ENCODE measurements at regions not wholly inside any gene's neighbourhood (a gene's known extent, or its start where the extent isn't known, plus 50 kb on each side); places are given as distances from the start of the nearest gene placed in this dataset.

- no TSS peak for BruUV-seq (replicated peaks)
These were observed 145.5 kb upstream of the BLID start for GRCh38 chr11:122261546-122261945.

GRCh38 chr11:122259195-122259821, 143.3 kb upstream of the BLID start:
- H3K36me3 ChIP-seq (ENCODE audit: control insufficient read depth, insufficient read depth, low read length), result no peaks in the 10 kb centered on the region
- Mint-ChIP-seq H3K27ac (ENCODE audit: unreplicated experiment) (no peak overlapping the region), H3K4me3 (ENCODE audit: unreplicated experiment) (no peak overlapping the region), H3K4me1 (ENCODE audit: low read depth, unreplicated experiment) (no peaks in the 10 kb centered on the region), H3K9me3 (ENCODE audit: unreplicated experiment) (no peaks in the 10 kb centered on the region), H3K27me3 (ENCODE audit: insufficient read depth, unreplicated experiment) (peaks cover 12% of the 10 kb centered on the region), H3K36me3 (ENCODE audit: insufficient read depth, unreplicated experiment) (no peaks in the 10 kb centered on the region)
- TF ChIP-seq CTCF (IDR thresholded peaks at IDR 0.05; ENCODE audit: insufficient read depth in 1 of 2, low read depth in 1 of 2, low read length in 1 of 2, severe bottlenecking in 1 of 2, unreplicated experiment in 1 of 2), result no peak
- no peaks in the 10 kb centered on the region for H3K4me1 ChIP-seq
- ChIA-PET CTCF (no interaction called here), POLR2A (no interaction called here)
- no TSS peak for BruUV-seq (replicated peaks)
- no peak for DNase-seq
- no peak overlapping the region for H3K4me3 ChIP-seq (ENCODE audit: low read depth, low read length)
- H3K9me3 ChIP-seq, result no peaks in the 10 kb centered on the region
- intact Hi-C loops (cut with micrococcal nuclease; ENCODE audit: unreplicated experiment), result no loop called here
- no peaks in the 10 kb centered on the region for H3K27me3 ChIP-seq (replicated peaks; ENCODE audit: control insufficient read depth, insufficient read depth, low read length)

More at GRCh38 chr11:122261546-122261945, 145.5 kb upstream of the BLID start:
- intact Hi-C loops (cut with micrococcal nuclease; ENCODE audit: unreplicated experiment), result no loop called here
- Mint-ChIP-seq H3K9me3 (ENCODE audit: unreplicated experiment) (no peaks in the 10 kb centered on the region), H3K4me1 (ENCODE audit: low read depth, unreplicated experiment) (no peaks in the 10 kb centered on the region), H3K27ac (ENCODE audit: unreplicated experiment) (no peak overlapping the region), H3K4me3 (ENCODE audit: unreplicated experiment) (no peak overlapping the region), H3K36me3 (ENCODE audit: insufficient read depth, unreplicated experiment) (no peaks in the 10 kb centered on the region), H3K27me3 (ENCODE audit: insufficient read depth, unreplicated experiment) (peaks cover 12% of the 10 kb centered on the region)
- no peak for TF ChIP-seq CTCF (IDR thresholded peaks at IDR 0.05; ENCODE audit: insufficient read depth in 1 of 2, low read depth in 1 of 2, low read length in 1 of 2, severe bottlenecking in 1 of 2, unreplicated experiment in 1 of 2)
- H3K36me3 ChIP-seq (ENCODE audit: control insufficient read depth, insufficient read depth, low read length), result no peaks in the 10 kb centered on the region
- ChIA-PET POLR2A (no interaction called here), CTCF (no interaction called here)
- H3K4me1 ChIP-seq, result no peaks in the 10 kb centered on the region
- H3K9me3 ChIP-seq, result no peaks in the 10 kb centered on the region
- no peak for DNase-seq
- H3K4me3 ChIP-seq (ENCODE audit: low read depth, low read length), result no peak overlapping the region
- H3K27me3 ChIP-seq (replicated peaks; ENCODE audit: control insufficient read depth, insufficient read depth, low read length), result no peaks in the 10 kb centered on the region

GRCh38 chr11:122258446-122259194, 142.6 kb upstream of the BLID start:
- ChIA-PET CTCF (no interaction called here), POLR2A (interaction anchor here (0.5 kb wide), 1 partner anchor 104 kb away, joined by 5 read pairs; no protein-coding TSS in a partner anchor)
- Histone ChIP-seq H3K9me3 (no peaks in the 10 kb centered on the region), H3K36me3 (ENCODE audit: control insufficient read depth, insufficient read depth, low read length) (no peaks in the 10 kb centered on the region), H3K27me3 (replicated peaks; ENCODE audit: control insufficient read depth, insufficient read depth, low read length) (no peaks in the 10 kb centered on the region), H3K4me3 (ENCODE audit: low read depth, low read length) (no peak overlapping the region), H3K4me1 (no peaks in the 10 kb centered on the region)
- TF ChIP-seq CTCF (IDR thresholded peaks at IDR 0.05; ENCODE audit: insufficient read depth in 1 of 2, low read depth in 1 of 2, low read length in 1 of 2, severe bottlenecking in 1 of 2, unreplicated experiment in 1 of 2), result no peak
- no TSS peak for BruUV-seq (replicated peaks)
- no peaks in the 10 kb centered on the region for H3K36me3 Mint-ChIP-seq (ENCODE audit: insufficient read depth, unreplicated experiment)
- H3K27me3 Mint-ChIP-seq (ENCODE audit: insufficient read depth, unreplicated experiment), result peaks cover 10% of the 10 kb centered on the region
- no peaks in the 10 kb centered on the region for H3K4me1 Mint-ChIP-seq (ENCODE audit: low read depth, unreplicated experiment)
- no peak overlapping the region for H3K27ac Mint-ChIP-seq (ENCODE audit: unreplicated experiment)
- intact Hi-C loops (cut with micrococcal nuclease; ENCODE audit: unreplicated experiment), result no loop called here
- DNase-seq, result no peak
- H3K9me3 Mint-ChIP-seq (ENCODE audit: unreplicated experiment), result no peaks in the 10 kb centered on the region
- H3K4me3 Mint-ChIP-seq (ENCODE audit: unreplicated experiment), result no peak overlapping the region

Measured in Caco-2 (cell line).